CD4-positive, alpha-beta T cell (primary cell): ENCODE measurements at regions not wholly inside any gene's neighbourhood (a gene's known extent, or its start where the extent isn't known, plus 50 kb on each side); places are given as distances from the start of the nearest gene placed in this dataset.
"Not testable (repeated sequence)": the region's sequence is repeated elsewhere in the genome, so short reads cannot be mapped to it uniquely, and the experiment has no call there.

Source experiments
- ATAC-seq: fragments of 200-7000 bp; cut with Tn5 transposase; one replicate; pipeline ENCODE4 v1.10.0; 2022; ENCODE audit warnings: mild to moderate bottlenecking; ENCODE audit not compliant: poor library complexity
- CTCF ChIA-PET: fragments of 350-600 bp; sonication (Branson Sonifier 250); formaldehyde crosslinking; loops from one replicate; lab custom pipeline; 2021; ENCODE audit warnings: antibody characterized with exemption, inconsistent platforms; lab: Charles Lee
- POLR2A ChIA-PET: fragments of 350-600 bp; sonication (Branson Sonifier 250); formaldehyde crosslinking; loops from one replicate; lab custom pipeline; 2021; ENCODE audit warnings: antibody characterized with exemption, inconsistent platforms; lab: Charles Lee
- DNase-seq, 14 experiments: peaks; one replicate each; pipeline ENCODE4 v3.0.0-alpha.2; 2013 to 2020; ENCODE audit warnings: mixed read lengths in 2 of 14
- H3K27ac ChIP-seq, 2 donors: one replicate each; pipeline versions ENCODE4 v1.5.1 to v1.7.0; 2013; ENCODE audit warnings: low read length in 2 of 2, low read depth in 1 of 2, mild to moderate bottlenecking in 1 of 2
- H3K27me3 ChIP-seq, 2 experiments: 1 replicate in 1 of 2; 2 replicates in 1 of 2; pipeline versions ENCODE4 v1.6.1 to v1.7.0; 2013; ENCODE audit warnings: low read length in 2 of 2, control low read depth in 1 of 2, mild to moderate bottlenecking in 1 of 2, moderate library complexity in 1 of 2; ENCODE audit not compliant: insufficient read depth in 2 of 2, control insufficient read depth in 1 of 2
- H3K36me3 ChIP-seq: one replicate; pipeline ENCODE4 v1.6.1; 2013; ENCODE audit warnings: low read length, control low read depth; ENCODE audit not compliant: insufficient read depth
- H3K4me1 ChIP-seq: one replicate; pipeline ENCODE4 v1.6.1; 2013; ENCODE audit warnings: low read length, control low read depth; ENCODE audit not compliant: insufficient read depth
- H3K4me3 ChIP-seq: one replicate; pipeline ENCODE4 v1.5.1; 2013; ENCODE audit warnings: mild to moderate bottlenecking, low read length, moderate library complexity
- H3K9me3 ChIP-seq, 2 experiments: 1 replicate in 1 of 2; 2 replicates in 1 of 2; pipeline versions ENCODE4 v1.6.1 to v1.7.0; 2013; ENCODE audit warnings: low read length in 2 of 2, mild to moderate bottlenecking in 2 of 2, control low read depth in 1 of 2, moderate library complexity in 1 of 2; ENCODE audit not compliant: control insufficient read depth in 1 of 2, insufficient read depth in 1 of 2
- H3K27ac Mint-ChIP-seq: one replicate; pipeline ENCODE4 v1.8.0; 2020; ENCODE audit warnings: mixed read lengths
- H3K27me3 Mint-ChIP-seq: one replicate; pipeline ENCODE4 v1.8.0; 2021; ENCODE audit warnings: mixed read lengths
- H3K36me3 Mint-ChIP-seq: one replicate; pipeline ENCODE4 v1.8.0; 2021; ENCODE audit warnings: low read depth, mixed read lengths
- H3K4me1 Mint-ChIP-seq: one replicate; pipeline ENCODE4 v1.8.0; 2021; ENCODE audit warnings: low read depth, mixed read lengths
- H3K4me3 Mint-ChIP-seq: one replicate; pipeline ENCODE4 v1.8.0; 2020; ENCODE audit warnings: mild to moderate bottlenecking, mixed read lengths
- H3K9me3 Mint-ChIP-seq: one replicate; pipeline ENCODE4 v1.8.0; 2020; ENCODE audit warnings: mixed read lengths
- CTCF ChIP-seq: fragments of 200-600 bp; IDR thresholded peaks from one replicate; pipeline ENCODE4 v1.8.0; 2022; ENCODE audit warnings: antibody characterized with exemption, mild to moderate bottlenecking
- intact Hi-C, 2 experiments: fragments of 100-400 bp; cut with DNase I in 1 of 2; cut with micrococcal nuclease in 1 of 2; formaldehyde crosslinking; loops; one replicate each; pipeline versions ENCODE4 v1.15.1 to v1.9.0; 2023 to 2025; cut with DNase I, micrococcal nuclease

- H3K9me3 Mint-ChIP-seq, result no peaks in the 10 kb centered on the region
Observed at GRCh38 chr7:66429498-66430163, 199.1 kb upstream of the KCTD7 start.

GRCh38 chr7:66430164-66430545, 198.5 kb upstream of the KCTD7 start:
- ATAC-seq (no peak), DNase-seq (no peak)
- peaks cover 41% of the 10 kb centered on the region for H3K36me3 Mint-ChIP-seq
- H3K36me3 ChIP-seq, result no peaks in the 10 kb centered on the region
- no peaks in the 10 kb centered on the region for H3K27me3 Mint-ChIP-seq
- no peak overlapping the region for H3K27ac ChIP-seq
- H3K4me1 ChIP-seq, result no peaks in the 10 kb centered on the region
- no peak overlapping the region for H3K4me3 Mint-ChIP-seq
- H3K9me3 Mint-ChIP-seq, result no peaks in the 10 kb centered on the region
- no peaks in the 10 kb centered on the region for H3K4me1 Mint-ChIP-seq
- no peak overlapping the region for H3K4me3 ChIP-seq
- H3K9me3 ChIP-seq, result no peaks in the 10 kb centered on the region
- intact Hi-C loops, result no loop called here
- no peak for TF ChIP-seq CTCF
- ChIA-PET POLR2A (no interaction called here), CTCF (no interaction called here)
- no peaks in the 10 kb centered on the region for H3K27me3 ChIP-seq
- no peak overlapping the region for H3K27ac Mint-ChIP-seq

More at GRCh38 chr7:66429498-66430163, 199.1 kb upstream of the KCTD7 start:
- no peaks in the 10 kb centered on the region for H3K4me1 ChIP-seq
- TF ChIP-seq CTCF, result no peak
- no peaks in the 10 kb centered on the region for H3K27me3 ChIP-seq
- no peak overlapping the region for H3K4me3 Mint-ChIP-seq
- H3K27ac Mint-ChIP-seq, result no peak overlapping the region
- peaks cover 36% of the 10 kb centered on the region for H3K36me3 Mint-ChIP-seq
- DNase-seq (no peak), ATAC-seq (no peak)
- intact Hi-C loops, result no loop called here
- ChIA-PET CTCF (no interaction called here), POLR2A (no interaction called here)
- no peak overlapping the region for H3K4me3 ChIP-seq
- H3K27ac ChIP-seq, result no peak overlapping the region
- no peaks in the 10 kb centered on the region for H3K27me3 Mint-ChIP-seq
- no peaks in the 10 kb centered on the region for H3K9me3 ChIP-seq
- H3K4me1 Mint-ChIP-seq, result no peaks in the 10 kb centered on the region
- peaks cover 3% of the 10 kb centered on the region for H3K36me3 ChIP-seq

- CTCF ChIA-PET, DNase-seq, POLR2A ChIA-PET, ATAC-seq, intact Hi-C loops, H3K27me3 ChIP-seq, H3K36me3 ChIP-seq, H3K4me3 Mint-ChIP-seq, H3K27ac ChIP-seq, H3K9me3 ChIP-seq, H3K4me1 Mint-ChIP-seq, H3K27me3 Mint-ChIP-seq, H3K27ac Mint-ChIP-seq, H3K4me1 ChIP-seq, H3K4me3 ChIP-seq, H3K9me3 Mint-ChIP-seq: not testable (repeated sequence)
- peaks cover 24% of the 10 kb centered on the region for H3K36me3 Mint-ChIP-seq
Observed at GRCh38 chr7:66438703-66439405, 189.8 kb upstream of the KCTD7 start.
